K562 (cell line): ENCODE measurements at regions not wholly inside any gene's neighbourhood (a gene's known extent, or its start where the extent isn't known, plus 50 kb on each side); places are given as distances from the start of the nearest gene placed in this dataset.
A peak's percentile ranks its signal among the peaks of the same experiment; 100 is the strongest.

Experiments used
- ETV1 ChIP-seq: fragments of 450-650 bp; conservative IDR thresholded peaks from 2 replicates; pipeline ENCODE4 v1.6.1; 2016; ENCODE audit warnings: missing genetic modification characterization, control low read depth, low read depth, missing compliant biosample characterization
- ETV5 ChIP-seq: sonication (generic); formaldehyde crosslinking; IDR thresholded peaks from 2 replicates; pipeline ENCODE4 v1.4.0; 2020; ENCODE audit warnings: low read depth, mild to moderate bottlenecking, missing genetic modification reagents
- EZH2 ChIP-seq: IDR thresholded peaks from 2 replicates; pipeline ENCODE4 v1.6.1; 2012; ENCODE audit warnings: low read depth, mild to moderate bottlenecking, inconsistent platforms, low read length, borderline replicate concordance
- FOS ChIP-seq: IDR thresholded peaks from 3 replicates; pipeline ENCODE4 v1.6.1; 2011; ENCODE audit not compliant: insufficient read length; ENCODE audit errors: extremely low read depth
- HINFP ChIP-seq: fragments of 450-650 bp; conservative IDR thresholded peaks from 2 replicates; pipeline ENCODE4 v1.6.1; 2016; ENCODE audit warnings: missing genetic modification characterization, low read depth, mild to moderate bottlenecking, control low read depth, missing compliant biosample characterization
- HNRNPUL1 ChIP-seq: fragments of 200-400 bp; formaldehyde crosslinking; IDR thresholded peaks from 2 replicates; pipeline ENCODE4 v1.6.1; 2017; ENCODE audit warnings: low read length
- IFI16 ChIP-seq: fragments of 250-450 bp; sonication (Bioruptor Pico); IDR thresholded peaks from 2 replicates; pipeline ENCODE4 v2.1.2; 2022; ENCODE audit warnings: mild to moderate bottlenecking, inconsistent platforms
- KDM2B ChIP-seq: fragments of 250-450 bp; sonication (Bioruptor Pico); IDR thresholded peaks from 2 replicates; pipeline ENCODE4 v1.8.0; 2021; ENCODE audit warnings: mild to moderate bottlenecking, moderate library complexity
- L3MBTL2 ChIP-seq: fragments of 450-650 bp; IDR thresholded peaks from 2 replicates; pipeline ENCODE4 v1.6.1; 2016; ENCODE audit warnings: mild to moderate bottlenecking, moderate library complexity
- MIER1 ChIP-seq: fragments of 450-650 bp; IDR thresholded peaks from 2 replicates; pipeline ENCODE4 v1.6.1; 2016; ENCODE audit warnings: antibody characterized with exemption, mild to moderate bottlenecking, low read depth
- NFE2 ChIP-seq: IDR thresholded peaks from 2 replicates; pipeline ENCODE4 v1.6.1; 2014; ENCODE audit warnings: antibody characterized with exemption, low read depth
- POLR2G ChIP-seq: fragments of 200-400 bp; formaldehyde crosslinking; IDR thresholded peaks from 2 replicates; pipeline ENCODE4 v1.6.1; 2017; ENCODE audit warnings: low read depth, mild to moderate bottlenecking, antibody characterized with exemption, low read length, moderate library complexity
- POU5F1 ChIP-seq: fragments of 150-350 bp; IDR thresholded peaks from 2 replicates; pipeline ENCODE4 v1.6.1; 2014; ENCODE audit warnings: borderline replicate concordance, low read length, low read depth, mild to moderate bottlenecking; ENCODE audit not compliant: partially characterized antibody
- SMARCA4 ChIP-seq: fragments of 450-650 bp; IDR thresholded peaks from 2 replicates; pipeline ENCODE4 v1.6.1; 2016
- TOE1 ChIP-seq, 2 experiments: fragments of 450-650 bp in 1 of 2; sonication (generic) in 1 of 2; formaldehyde crosslinking in 1 of 2; IDR thresholded peaks; 2 replicates each; pipeline versions ENCODE4 v1.7.1 to v1.8.0; 2016 to 2022; ENCODE audit warnings: borderline replicate concordance in 2 of 2, mild to moderate bottlenecking in 2 of 2, antibody characterized with exemption in 1 of 2, inconsistent platforms in 1 of 2, low read depth in 1 of 2, missing genetic modification reagents in 1 of 2, moderate library complexity in 1 of 2
- ZEB2 ChIP-seq: fragments of 450-650 bp; IDR thresholded peaks from 2 replicates; pipeline ENCODE4 v1.6.1; 2016
- ZFP30 ChIP-seq: fragments of 250-450 bp; sonication (Bioruptor Pico); IDR thresholded peaks from 2 replicates; pipeline ENCODE4 v1.8.0; 2022; ENCODE audit warnings: moderate library complexity, mild to moderate bottlenecking, inconsistent platforms, borderline replicate concordance
- ZNF212 ChIP-seq: fragments of 450-650 bp; formaldehyde crosslinking; IDR thresholded peaks from 2 replicates; pipeline ENCODE4 v1.4.0; 2020; ENCODE audit warnings: mild to moderate bottlenecking
- TF ChIP-seq, protein P1 (sequence below): sonication (generic); formaldehyde crosslinking; IDR thresholded peaks from 2 replicates; pipeline ENCODE4 v1.8.0; 2023; ENCODE audit warnings: mild to moderate bottlenecking, missing genetic modification reagents
- TF ChIP-seq, protein P2 (sequence below): fragments of 150-350 bp; IDR thresholded peaks from 2 replicates; pipeline ENCODE4 v1.6.1; 2014; ENCODE audit warnings: low read depth, mild to moderate bottlenecking, low read length, borderline replicate concordance
- TF ChIP-seq, protein P3 (sequence below): fragments of 450-650 bp; IDR thresholded peaks from 2 replicates; pipeline ENCODE4 v1.6.1; 2016; ENCODE audit warnings: low read depth, mild to moderate bottlenecking, moderate library complexity

DNA sequence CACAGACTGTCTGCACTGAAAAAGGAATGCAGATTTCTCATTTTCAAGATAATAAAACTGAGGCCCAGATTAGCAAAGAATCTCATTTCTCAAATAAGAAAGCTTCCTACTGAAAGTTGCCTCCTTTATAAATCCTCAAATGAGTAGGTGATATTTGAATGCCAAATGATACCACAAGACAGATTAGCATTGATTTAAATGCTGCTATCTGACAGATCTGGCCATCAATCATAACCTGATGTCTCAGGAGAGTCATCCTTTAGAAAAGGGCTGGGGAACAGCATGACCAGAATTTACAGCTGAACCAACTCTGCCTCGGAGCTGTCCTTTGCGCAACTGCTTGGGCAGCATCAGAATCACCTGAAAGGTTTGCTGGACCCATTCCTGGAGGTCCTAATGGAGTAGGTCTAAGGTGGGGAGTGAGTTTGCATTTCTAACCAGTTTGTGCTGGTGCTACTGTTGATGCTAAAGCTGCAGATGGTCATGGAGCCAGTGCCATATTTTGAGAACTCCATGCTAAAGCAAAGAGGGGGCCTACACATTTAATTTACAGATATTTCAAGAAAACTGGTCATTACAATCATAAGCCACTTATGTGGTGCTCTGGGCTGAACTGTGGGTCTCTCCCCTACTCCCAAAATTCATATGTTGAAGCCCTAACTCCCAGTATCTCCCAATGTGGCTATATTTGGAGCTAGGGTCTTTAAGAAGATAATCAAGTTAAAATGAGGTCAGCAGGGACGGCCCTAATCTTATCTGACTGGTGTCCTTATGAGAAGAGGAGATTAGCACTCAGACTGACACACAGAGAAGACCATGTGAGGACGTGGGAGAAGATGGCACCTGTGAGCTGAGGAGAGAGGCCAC, 295.5 kb upstream of the JARID2 start (continued):
- TF ChIP-seq, protein P1, sequence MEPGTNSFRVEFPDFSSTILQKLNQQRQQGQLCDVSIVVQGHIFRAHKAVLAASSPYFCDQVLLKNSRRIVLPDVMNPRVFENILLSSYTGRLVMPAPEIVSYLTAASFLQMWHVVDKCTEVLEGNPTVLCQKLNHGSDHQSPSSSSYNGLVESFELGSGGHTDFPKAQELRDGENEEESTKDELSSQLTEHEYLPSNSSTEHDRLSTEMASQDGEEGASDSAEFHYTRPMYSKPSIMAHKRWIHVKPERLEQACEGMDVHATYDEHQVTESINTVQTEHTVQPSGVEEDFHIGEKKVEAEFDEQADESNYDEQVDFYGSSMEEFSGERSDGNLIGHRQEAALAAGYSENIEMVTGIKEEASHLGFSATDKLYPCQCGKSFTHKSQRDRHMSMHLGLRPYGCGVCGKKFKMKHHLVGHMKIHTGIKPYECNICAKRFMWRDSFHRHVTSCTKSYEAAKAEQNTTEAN (CRISPR knock-in tag), result no peak
- no peak for TF ChIP-seq NFE2
- no peak for TF ChIP-seq FOS
- TF ChIP-seq POU5F1, result no peak
- TF ChIP-seq ETV5 (CRISPR knock-in tag), result no peak
- TF ChIP-seq ZFP30 (CRISPR knock-in tag), result no peak
- TF ChIP-seq ZEB2, result 0 out of 2 replicates have a peak, but pooled peaks have one; percentile 16
- TF ChIP-seq L3MBTL2, result peak; percentile 61; the same call in 1 of the 2 replicates
- TF ChIP-seq ETV1 (tag), result peak; percentile 29; the same call in 1 of the 2 replicates
- peak; percentile 90 for TF ChIP-seq SMARCA4
- TF ChIP-seq EZH2, result no peak
- no peak for TF ChIP-seq TOE1 (IDR thresholded peaks at IDR 0.05; ENCODE audit: borderline replicate concordance)
- no peak for TF ChIP-seq TOE1 (CRISPR knock-in tag; IDR thresholded peaks at IDR 0.05; ENCODE audit: borderline replicate concordance, low read depth)
- TF ChIP-seq POLR2G, result no peak
- no peak for TF ChIP-seq ZNF212 (CRISPR knock-in tag)
- no peak for TF ChIP-seq HINFP
- TF ChIP-seq HNRNPUL1, result no peak
- TF ChIP-seq MIER1, result no peak
- TF ChIP-seq, protein P2, sequence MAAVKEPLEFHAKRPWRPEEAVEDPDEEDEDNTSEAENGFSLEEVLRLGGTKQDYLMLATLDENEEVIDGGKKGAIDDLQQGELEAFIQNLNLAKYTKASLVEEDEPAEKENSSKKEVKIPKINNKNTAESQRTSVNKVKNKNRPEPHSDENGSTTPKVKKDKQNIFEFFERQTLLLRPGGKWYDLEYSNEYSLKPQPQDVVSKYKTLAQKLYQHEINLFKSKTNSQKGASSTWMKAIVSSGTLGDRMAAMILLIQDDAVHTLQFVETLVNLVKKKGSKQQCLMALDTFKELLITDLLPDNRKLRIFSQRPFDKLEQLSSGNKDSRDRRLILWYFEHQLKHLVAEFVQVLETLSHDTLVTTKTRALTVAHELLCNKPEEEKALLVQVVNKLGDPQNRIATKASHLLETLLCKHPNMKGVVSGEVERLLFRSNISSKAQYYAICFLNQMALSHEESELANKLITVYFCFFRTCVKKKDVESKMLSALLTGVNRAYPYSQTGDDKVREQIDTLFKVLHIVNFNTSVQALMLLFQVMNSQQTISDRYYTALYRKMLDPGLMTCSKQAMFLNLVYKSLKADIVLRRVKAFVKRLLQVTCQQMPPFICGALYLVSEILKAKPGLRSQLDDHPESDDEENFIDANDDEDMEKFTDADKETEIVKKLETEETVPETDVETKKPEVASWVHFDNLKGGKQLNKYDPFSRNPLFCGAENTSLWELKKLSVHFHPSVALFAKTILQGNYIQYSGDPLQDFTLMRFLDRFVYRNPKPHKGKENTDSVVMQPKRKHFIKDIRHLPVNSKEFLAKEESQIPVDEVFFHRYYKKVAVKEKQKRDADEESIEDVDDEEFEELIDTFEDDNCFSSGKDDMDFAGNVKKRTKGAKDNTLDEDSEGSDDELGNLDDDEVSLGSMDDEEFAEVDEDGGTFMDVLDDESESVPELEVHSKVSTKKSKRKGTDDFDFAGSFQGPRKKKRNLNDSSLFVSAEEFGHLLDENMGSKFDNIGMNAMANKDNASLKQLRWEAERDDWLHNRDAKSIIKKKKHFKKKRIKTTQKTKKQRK, result no peak
- no peak for TF ChIP-seq IFI16
- TF ChIP-seq, protein P3, sequence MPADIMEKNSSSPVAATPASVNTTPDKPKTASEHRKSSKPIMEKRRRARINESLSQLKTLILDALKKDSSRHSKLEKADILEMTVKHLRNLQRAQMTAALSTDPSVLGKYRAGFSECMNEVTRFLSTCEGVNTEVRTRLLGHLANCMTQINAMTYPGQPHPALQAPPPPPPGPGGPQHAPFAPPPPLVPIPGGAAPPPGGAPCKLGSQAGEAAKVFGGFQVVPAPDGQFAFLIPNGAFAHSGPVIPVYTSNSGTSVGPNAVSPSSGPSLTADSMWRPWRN, result peak; percentile 33; the same call in 1 of the 2 replicates
- no peak for TF ChIP-seq KDM2B (CRISPR knock-in tag)
